ENCODE measurements at regions not wholly inside any gene's neighbourhood (a gene's known extent, or its start where the extent isn't known, plus 50 kb on each side); places are given as distances from the start of the nearest gene placed in this dataset.

DNA sequence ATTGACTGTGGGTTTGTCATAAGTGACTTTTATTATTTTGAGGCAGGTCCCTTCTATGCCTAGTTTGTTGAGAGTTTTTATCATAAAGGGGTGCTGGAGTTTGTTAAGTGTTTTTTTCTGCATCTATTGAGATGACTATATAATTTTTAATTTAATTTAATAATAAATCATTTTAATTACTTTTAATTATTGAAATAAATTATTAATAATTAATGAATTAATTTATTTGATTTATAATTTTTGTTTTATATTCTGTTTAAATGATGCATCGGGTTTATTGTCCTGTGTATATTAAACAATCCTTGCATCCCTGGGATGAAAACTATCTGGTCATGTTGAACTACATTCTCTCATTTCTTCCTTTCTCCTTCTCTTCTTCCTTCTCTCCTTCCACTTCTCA is 1352.2 kb upstream of the PRR20A start:
- intact Hi-C loops (cut with micrococcal nuclease): no loop called here
- H3K4me3 ChIP-seq (replicated peaks in 1 of 3; ENCODE audit: insufficient read depth in 1 of 3, low read depth in 1 of 3, low read length in 3 of 3): no peak overlapping the region
- no peaks in the 10 kb centered on the region for H3K9me1 ChIP-seq (replicated peaks; ENCODE audit: control insufficient read depth, extremely low read depth, insufficient read depth, low read length)
- H3K4me1 ChIP-seq (ENCODE audit: control insufficient read depth, extremely low read depth, insufficient read depth, low read length): no peaks in the 10 kb centered on the region
- H3K9ac ChIP-seq (replicated peaks; ENCODE audit: extremely low read depth, insufficient read depth, low read length): no peak overlapping the region
- FAIRE-seq: no peak
- ChIA-PET CTCF (no interaction called here), POLR2A (no interaction called here)
- TF ChIP-seq JUN (IDR thresholded peaks at IDR 0.05; ENCODE audit: borderline replicate concordance, insufficient read depth, insufficient read length, low read depth) (no peak), POLR2A (IDR thresholded peaks at IDR 0.05; ENCODE audit: low read depth, low read length) (no peak)
- dilution Hi-C loops (cut with MboI; ENCODE audit: extremely low pct_ligation_motif_present, low sequenced_read_pairs): no loop called here
- no peak overlapping the region for H3K27ac ChIP-seq (ENCODE audit: insufficient read depth, low read depth, low read length)
- no peaks in the 10 kb centered on the region for H4K20me1 ChIP-seq (replicated peaks; ENCODE audit: control insufficient read depth, extremely low read depth, insufficient read depth, low read length)
- no peak overlapping the region for H2AFZ ChIP-seq (ENCODE audit: low read depth, low read length)
- DNase-seq (ENCODE audit: low read depth, low spot score): no peak
- no peak overlapping the region for H3K4me2 ChIP-seq (ENCODE audit: insufficient read depth, low read length)
- no peaks in the 10 kb centered on the region for H3K79me2 ChIP-seq (ENCODE audit: control insufficient read depth, insufficient read depth, low read length)
- BruUV-seq (replicated peaks): no TSS peak
- no peaks in the 10 kb centered on the region for H3K36me3 ChIP-seq (ENCODE audit: control insufficient read depth in 2 of 2, extremely low read depth in 1 of 2, insufficient read depth in 2 of 2, low read length in 2 of 2)
- peaks cover 2% of the 10 kb centered on the region for H3K9me3 ChIP-seq (replicated peaks; ENCODE audit: control insufficient read depth, insufficient read depth, low read length)
- no peaks in the 10 kb centered on the region for H3K27me3 ChIP-seq (ENCODE audit: control insufficient read depth in 2 of 2, insufficient read depth in 2 of 2, low read length in 2 of 2)

- no peak for FAIRE-seq
- CTCF ChIA-PET: no interaction called here
Measured at GRCh38 chr13:55792544-55793193, 1348.0 kb upstream of the PRR20A start.

More at GRCh38 chr13:55792544-55793193, 1348.0 kb upstream of the PRR20A start:
- no TSS peak for BruUV-seq (replicated peaks)
- H3K4me1 ChIP-seq (ENCODE audit: control insufficient read depth, extremely low read depth, insufficient read depth, low read length): no peaks in the 10 kb centered on the region
- intact Hi-C loops (cut with micrococcal nuclease): no loop called here
- no peak overlapping the region for H3K9ac ChIP-seq (replicated peaks; ENCODE audit: extremely low read depth, insufficient read depth, low read length)
- dilution Hi-C loops (cut with MboI; ENCODE audit: extremely low pct_ligation_motif_present, low sequenced_read_pairs): no loop called here
- no peak for TF ChIP-seq POLR2AphosphoS5 (IDR thresholded peaks at IDR 0.05; ENCODE audit: insufficient read depth, low read depth, low read length)
- TF ChIP-seq MAX (IDR thresholded peaks at IDR 0.05; ENCODE audit: insufficient read depth, insufficient read length): no peak
- no peak for TF ChIP-seq CTCF (IDR thresholded peaks at IDR 0.05; ENCODE audit: extremely low read depth in 1 of 2, insufficient read depth in 1 of 2, low read depth in 1 of 2, low read length in 2 of 2)
- TF ChIP-seq POLR2A (IDR thresholded peaks at IDR 0.05; ENCODE audit: low read depth, low read length): no peak
- no peak overlapping the region for H3K4me3 ChIP-seq (replicated peaks in 1 of 3; ENCODE audit: insufficient read depth in 1 of 3, low read depth in 1 of 3, low read length in 3 of 3)
- no peaks in the 10 kb centered on the region for H3K79me2 ChIP-seq (ENCODE audit: control insufficient read depth, insufficient read depth, low read length)
- H3K9me3 ChIP-seq (replicated peaks; ENCODE audit: control insufficient read depth, insufficient read depth, low read length): peaks cover 2% of the 10 kb centered on the region
- no peaks in the 10 kb centered on the region for H3K36me3 ChIP-seq (ENCODE audit: control insufficient read depth in 2 of 2, extremely low read depth in 1 of 2, insufficient read depth in 2 of 2, low read length in 2 of 2)
- H4K20me1 ChIP-seq (replicated peaks; ENCODE audit: control insufficient read depth, extremely low read depth, insufficient read depth, low read length): no peaks in the 10 kb centered on the region
- no peak overlapping the region for H3K4me2 ChIP-seq (ENCODE audit: insufficient read depth, low read length)
- no peaks in the 10 kb centered on the region for H3K27me3 ChIP-seq (ENCODE audit: control insufficient read depth in 2 of 2, insufficient read depth in 2 of 2, low read length in 2 of 2)
- no peaks in the 10 kb centered on the region for H3K9me1 ChIP-seq (replicated peaks; ENCODE audit: control insufficient read depth, extremely low read depth, insufficient read depth, low read length)
- DNase-seq (ENCODE audit: low read depth, low spot score): no peak
- no peak overlapping the region for H3K27ac ChIP-seq (ENCODE audit: insufficient read depth, low read depth, low read length)
- POLR2A ChIA-PET: no interaction called here
- H2AFZ ChIP-seq (ENCODE audit: low read depth, low read length): no peak overlapping the region
